ENCODE measurements at regions not wholly inside any gene's neighbourhood (a gene's known extent, or its start where the extent isn't known, plus 50 kb on each side); places are given as distances from the start of the nearest gene placed in this dataset.

- DNase-seq = no peak
Observed at GRCh38 chr12:126487431-126487980, 1422.3 kb downstream of the AACS start.

GRCh38 chr12:126488806-126489205, 1423.6 kb downstream of the AACS start:
- DNase-seq = no peak

GRCh38 chr12:126492181-126492580, 1426.9 kb downstream of the AACS start:
- no peak for DNase-seq

GRCh38 chr12:126493366-126494108, 1428.3 kb downstream of the AACS start:
- no peak for DNase-seq

GRCh38 chr12:126496201-126496600, 1431.0 kb downstream of the AACS start:
- DNase-seq = no peak

GRCh38 chr12:126506426-126507182, 1441.4 kb downstream of the AACS start:
- no peak for DNase-seq

GRCh38 chr12:126507231-126507630, 1442.0 kb downstream of the AACS start:
- DNase-seq = no peak

GRCh38 chr12:126509572-126509971, 1444.3 kb downstream of the AACS start:
- DNase-seq = no peak

- DNase-seq = no peak
Observed at GRCh38 chr12:126510630-126511029, 1445.4 kb downstream of the AACS start.

- DNase-seq = no peak
Observed at GRCh38 chr12:126512916-126513913, 1448.0 kb downstream of the AACS start.

- DNase-seq = no peak
Observed at GRCh38 chr12:126518596-126519200, 1453.5 kb downstream of the AACS start.

- no peak for DNase-seq
Observed at GRCh38 chr12:126519833-126520232, 1454.6 kb downstream of the AACS start.

- no peak for DNase-seq
Observed at GRCh38 chr12:126523891-126524290, 1458.7 kb downstream of the AACS start.

- DNase-seq = no peak
Observed at GRCh38 chr12:126534495-126534894, 1469.3 kb downstream of the AACS start.

- no peak for DNase-seq
Observed at GRCh38 chr12:126534942-126535341, 1469.7 kb downstream of the AACS start.

- DNase-seq = no peak
Observed at GRCh38 chr12:126535971-126536370, 1470.7 kb downstream of the AACS start.

GRCh38 chr12:126537961-126538530, 1472.8 kb downstream of the AACS start:
- no peak for DNase-seq

GRCh38 chr12:126538888-126539287, 1473.7 kb downstream of the AACS start:
- no peak for DNase-seq

GRCh38 chr12:126545411-126545810, 1480.2 kb downstream of the AACS start:
- no peak for DNase-seq

GRCh38 chr12:126547905-126548304, 1482.7 kb downstream of the AACS start:
- DNase-seq = no peak

- no peak for DNase-seq
Observed at GRCh38 chr12:126551869-126552268, 1486.6 kb downstream of the AACS start.

- DNase-seq = no peak
Observed at GRCh38 chr12:126554625-126555024, 1489.4 kb downstream of the AACS start.
